HFFc6 (cell line): ENCODE measurements at regions not wholly inside any gene's neighbourhood (a gene's known extent, or its start where the extent isn't known, plus 50 kb on each side); places are given as distances from the start of the nearest gene placed in this dataset.

Experiments
- DNase-seq: peaks from one replicate; pipeline ENCODE4 v3.0.0-alpha.2; 2018
- H3K27ac Mint-ChIP-seq: 2 replicates; pipeline ENCODE4 v1.8.0; 2020; ENCODE audit warnings: mild to moderate bottlenecking, mixed read lengths
- H3K27me3 Mint-ChIP-seq: 2 replicates; pipeline ENCODE4 v1.8.0; 2021; ENCODE audit warnings: mild to moderate bottlenecking, moderate library complexity, mixed read lengths; ENCODE audit not compliant: insufficient read depth
- H3K36me3 Mint-ChIP-seq: 2 replicates; pipeline ENCODE4 v1.8.0; 2021; ENCODE audit warnings: low read depth, mixed read lengths
- H3K4me1 Mint-ChIP-seq: 2 replicates; pipeline ENCODE4 v1.8.0; 2020; ENCODE audit warnings: low read depth, mixed read lengths
- H3K4me3 Mint-ChIP-seq: 2 replicates; pipeline ENCODE4 v1.8.0; 2020; ENCODE audit warnings: mild to moderate bottlenecking, moderate library complexity, mixed read lengths
- H3K9me3 Mint-ChIP-seq: 2 replicates; pipeline ENCODE4 v1.8.0; 2020; ENCODE audit warnings: mild to moderate bottlenecking, mixed read lengths
- TF ChIP-seq, protein P1 (sequence below): fragments of 200-600 bp; sonication (generic); IDR thresholded peaks from 2 replicates; pipeline ENCODE4 v1.5.0; 2021; ENCODE audit warnings: antibody characterized with exemption, mild to moderate bottlenecking

DNA sequence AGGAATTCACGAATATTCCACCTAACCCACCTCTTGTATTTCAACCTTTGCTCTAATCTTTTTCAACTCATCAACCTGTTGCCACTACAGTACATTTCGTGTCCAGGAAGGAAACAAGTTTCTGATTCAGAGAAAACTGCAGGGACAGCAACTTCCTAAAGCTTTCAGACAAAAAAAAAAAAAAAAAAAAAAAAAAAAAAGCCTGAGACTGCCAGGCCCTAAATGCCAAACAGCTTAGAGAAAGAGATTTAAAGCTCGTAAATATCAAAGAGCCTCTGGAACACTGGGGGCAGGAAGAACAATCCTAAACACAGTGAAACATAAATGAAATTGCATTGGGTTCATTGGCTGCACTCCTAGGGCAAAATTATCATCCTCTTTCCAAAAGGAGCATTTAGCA is 411.2 kb upstream of the SPTLC3 start:
- TF ChIP-seq, protein P1, sequence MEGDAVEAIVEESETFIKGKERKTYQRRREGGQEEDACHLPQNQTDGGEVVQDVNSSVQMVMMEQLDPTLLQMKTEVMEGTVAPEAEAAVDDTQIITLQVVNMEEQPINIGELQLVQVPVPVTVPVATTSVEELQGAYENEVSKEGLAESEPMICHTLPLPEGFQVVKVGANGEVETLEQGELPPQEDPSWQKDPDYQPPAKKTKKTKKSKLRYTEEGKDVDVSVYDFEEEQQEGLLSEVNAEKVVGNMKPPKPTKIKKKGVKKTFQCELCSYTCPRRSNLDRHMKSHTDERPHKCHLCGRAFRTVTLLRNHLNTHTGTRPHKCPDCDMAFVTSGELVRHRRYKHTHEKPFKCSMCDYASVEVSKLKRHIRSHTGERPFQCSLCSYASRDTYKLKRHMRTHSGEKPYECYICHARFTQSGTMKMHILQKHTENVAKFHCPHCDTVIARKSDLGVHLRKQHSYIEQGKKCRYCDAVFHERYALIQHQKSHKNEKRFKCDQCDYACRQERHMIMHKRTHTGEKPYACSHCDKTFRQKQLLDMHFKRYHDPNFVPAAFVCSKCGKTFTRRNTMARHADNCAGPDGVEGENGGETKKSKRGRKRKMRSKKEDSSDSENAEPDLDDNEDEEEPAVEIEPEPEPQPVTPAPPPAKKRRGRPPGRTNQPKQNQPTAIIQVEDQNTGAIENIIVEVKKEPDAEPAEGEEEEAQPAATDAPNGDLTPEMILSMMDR = no peak
- H3K27ac Mint-ChIP-seq = no peak overlapping the region
- no peak overlapping the region for H3K4me3 Mint-ChIP-seq
- no peaks in the 10 kb centered on the region for H3K4me1 Mint-ChIP-seq
- no peaks in the 10 kb centered on the region for H3K36me3 Mint-ChIP-seq
- no peaks in the 10 kb centered on the region for H3K27me3 Mint-ChIP-seq
- DNase-seq = no peak
- H3K9me3 Mint-ChIP-seq = peaks cover 38% of the 10 kb centered on the region

- Mint-ChIP-seq H3K27ac (no peak overlapping the region), H3K27me3 (no peaks in the 10 kb centered on the region), H3K9me3 (peaks cover 37% of the 10 kb centered on the region), H3K36me3 (no peaks in the 10 kb centered on the region), H3K4me1 (no peaks in the 10 kb centered on the region), H3K4me3 (no peak overlapping the region)
- DNase-seq = no peak
- TF ChIP-seq, protein P1 = no peak
These were observed 409.9 kb upstream of the SPTLC3 start for GRCh38 chr20:12598894-12599293.

DNA sequence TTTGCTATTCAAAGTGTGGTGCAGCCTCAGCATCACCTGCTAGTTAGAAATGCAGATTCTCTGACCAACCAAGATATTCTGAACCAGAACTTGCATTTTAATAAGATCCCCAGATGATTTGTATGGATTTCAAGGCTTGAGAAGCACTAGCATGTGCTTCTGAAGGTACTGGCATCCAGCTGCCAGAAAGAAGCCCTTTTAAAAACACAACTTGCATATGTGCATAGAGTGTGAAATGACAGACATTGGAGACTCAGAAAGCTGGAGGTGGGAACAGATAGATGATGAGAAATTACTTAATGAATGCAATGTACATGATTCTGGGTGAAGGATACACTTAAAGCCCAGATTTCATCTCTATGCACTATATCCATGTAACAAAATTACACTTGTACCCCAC is 409.3 kb upstream of the SPTLC3 start:
- H3K27ac Mint-ChIP-seq = no peak overlapping the region

DNA sequence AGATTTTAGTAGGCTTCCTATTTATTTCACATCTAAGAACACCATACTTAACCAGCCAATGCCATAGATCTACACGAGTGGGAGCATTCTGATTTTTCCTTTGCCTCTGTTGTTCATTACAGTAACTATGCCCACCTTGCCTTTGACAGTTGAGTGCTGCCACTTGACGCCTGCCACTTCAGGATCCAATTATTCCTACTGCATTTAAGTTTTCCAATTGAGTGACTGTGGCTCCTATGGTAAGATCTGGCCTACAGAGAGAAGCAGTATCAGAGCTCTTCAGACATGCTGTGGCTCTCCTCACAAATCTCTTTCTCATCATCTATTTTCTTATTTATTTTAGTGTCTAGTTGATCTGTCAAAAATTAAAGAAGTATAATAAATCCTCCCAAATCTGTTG is 403.0 kb upstream of the SPTLC3 start:
- no peaks in the 10 kb centered on the region for H3K36me3 Mint-ChIP-seq
- TF ChIP-seq, protein P1 = no peak
- H3K27ac Mint-ChIP-seq = no peak overlapping the region
- no peak for DNase-seq
- no peaks in the 10 kb centered on the region for H3K27me3 Mint-ChIP-seq
- H3K9me3 Mint-ChIP-seq = peaks cover 14% of the 10 kb centered on the region
- H3K4me3 Mint-ChIP-seq = no peak overlapping the region
- H3K4me1 Mint-ChIP-seq = no peaks in the 10 kb centered on the region

More for the DNA sequence above, 409.3 kb upstream of the SPTLC3 start:
- no peaks in the 10 kb centered on the region for H3K4me1 Mint-ChIP-seq
- peaks cover 34% of the 10 kb centered on the region for H3K9me3 Mint-ChIP-seq
- H3K4me3 Mint-ChIP-seq = no peak overlapping the region
- TF ChIP-seq, protein P1 = no peak
- no peaks in the 10 kb centered on the region for H3K36me3 Mint-ChIP-seq
- no peak for DNase-seq
- no peaks in the 10 kb centered on the region for H3K27me3 Mint-ChIP-seq

- no peaks in the 10 kb centered on the region for H3K27me3 Mint-ChIP-seq
- H3K27ac Mint-ChIP-seq = no peak overlapping the region
These were observed 397.9 kb upstream of the SPTLC3 start for GRCh38 chr20:12610871-12611270.

More at GRCh38 chr20:12610871-12611270, 397.9 kb upstream of the SPTLC3 start:
- H3K4me1 Mint-ChIP-seq = no peaks in the 10 kb centered on the region
- no peaks in the 10 kb centered on the region for H3K36me3 Mint-ChIP-seq
- DNase-seq = no peak
- TF ChIP-seq, protein P1 = no peak
- no peak overlapping the region for H3K4me3 Mint-ChIP-seq
- peaks cover 21% of the 10 kb centered on the region for H3K9me3 Mint-ChIP-seq
